OCI-LY7 (cell line): ENCODE measurements at regions not wholly inside any gene's neighbourhood (a gene's known extent, or its start where the extent isn't known, plus 50 kb on each side); places are given as distances from the start of the nearest gene placed in this dataset.

ENCODE experiments used
- BruUV-seq: library from RNA; stranded (reverse); fragments of 400-500 nt; replicated peaks from 2 replicates; lab custom pipeline; 2021; lab: Mats Ljungman, UMichigan
- CTCF ChIA-PET: fragments of 300-600 bp; sonication (Branson Sonifier 250); formaldehyde crosslinking; loops from one replicate; lab custom pipeline; 2022; ENCODE audit warnings: antibody characterized with exemption; ENCODE audit not compliant: unreplicated experiment; lab: Charles Lee
- POLR2A ChIA-PET: fragments of 300-600 bp; sonication (Branson Sonifier 250); formaldehyde crosslinking; loops from one replicate; lab custom pipeline; 2022; ENCODE audit warnings: antibody characterized with exemption; lab: Charles Lee
- DNase-seq: peaks from one replicate; pipeline ENCODE4 v3.0.0-alpha.2; 2015; ENCODE audit warnings: low spot score
- H2AFZ ChIP-seq: fragments of 200-600 bp; sonication (generic), shearing (Covaris generic); 2 replicates; pipeline ENCODE4 v1.6.1; 2014; ENCODE audit warnings: mild to moderate bottlenecking, antibody characterized with exemption, low read length, moderate library complexity
- H3K27ac ChIP-seq: fragments of 200-600 bp; sonication (generic); 2 replicates; pipeline ENCODE4 v1.5.1; 2014; ENCODE audit warnings: mixed run types, low read depth, mild to moderate bottlenecking, moderate library complexity, low read length, inconsistent platforms; ENCODE audit not compliant: poor library complexity, severe bottlenecking
- H3K36me3 ChIP-seq: fragments of 200-600 bp; sonication (generic); 2 replicates; pipeline ENCODE4 v1.6.1; 2014; ENCODE audit warnings: mild to moderate bottlenecking, antibody characterized with exemption, low read length, moderate library complexity, mixed read lengths; ENCODE audit not compliant: insufficient read depth
- H3K4me1 ChIP-seq: fragments of 200-600 bp; sonication (generic); 2 replicates; pipeline ENCODE4 v1.5.1; 2014; ENCODE audit warnings: mild to moderate bottlenecking, low read length; ENCODE audit not compliant: insufficient read depth, poor library complexity, severe bottlenecking
- H3K4me2 ChIP-seq: fragments of 200-600 bp; sonication (generic); 2 replicates; pipeline ENCODE4 v1.6.1; 2014; ENCODE audit warnings: mild to moderate bottlenecking, low read length
- H3K4me3 ChIP-seq: fragments of 200-600 bp; sonication (generic); 2 replicates; pipeline ENCODE4 v1.5.1; 2014; ENCODE audit warnings: mild to moderate bottlenecking, low read depth, low read length; ENCODE audit not compliant: poor library complexity, severe bottlenecking
- H3K79me2 ChIP-seq: fragments of 200-600 bp; sonication (generic); 2 replicates; pipeline ENCODE4 v1.6.1; 2016; ENCODE audit warnings: low read depth, mild to moderate bottlenecking, low read length, moderate library complexity, mixed read lengths; ENCODE audit not compliant: insufficient read depth
- H3K9me2 ChIP-seq: fragments of 200-600 bp; sonication (generic); 2 replicates; pipeline ENCODE4 v1.6.1; 2016; ENCODE audit warnings: mild to moderate bottlenecking, low read length, mixed read lengths; ENCODE audit not compliant: insufficient read depth
- H3K9me3 ChIP-seq: fragments of 200-600 bp; sonication (generic); 2 replicates; pipeline ENCODE4 v1.6.1; 2014; ENCODE audit warnings: mild to moderate bottlenecking, mixed run types, low read length, mixed read lengths
- H4K20me1 ChIP-seq: fragments of 200-600 bp; sonication (generic); 2 replicates; pipeline ENCODE4 v1.6.1; 2014; ENCODE audit warnings: mild to moderate bottlenecking, antibody characterized with exemption, low read length, moderate library complexity, mixed read lengths; ENCODE audit not compliant: insufficient read depth
- EZH2phosphoT487 ChIP-seq: fragments of 200-600 bp; sonication (generic); IDR thresholded peaks from 2 replicates; pipeline ENCODE4 v1.6.1; 2018; ENCODE audit warnings: low read depth, borderline replicate concordance, mild to moderate bottlenecking, mixed run types, antibody characterized with exemption, low read length, moderate library complexity, mixed read lengths
- intact Hi-C: fragments of 100-400 bp; cut with micrococcal nuclease; formaldehyde crosslinking; loops from one replicate; pipeline ENCODE4 v1.10.0; 2022; ENCODE audit not compliant: unreplicated experiment
- TF ChIP-seq, protein P1 (sequence below): fragments of 200-600 bp; sonication (generic); conservative IDR thresholded peaks from 2 replicates; pipeline ENCODE4 v1.5.1; 2014; ENCODE audit warnings: mild to moderate bottlenecking, antibody characterized with exemption, low read length, moderate library complexity, mixed read lengths

DNA sequence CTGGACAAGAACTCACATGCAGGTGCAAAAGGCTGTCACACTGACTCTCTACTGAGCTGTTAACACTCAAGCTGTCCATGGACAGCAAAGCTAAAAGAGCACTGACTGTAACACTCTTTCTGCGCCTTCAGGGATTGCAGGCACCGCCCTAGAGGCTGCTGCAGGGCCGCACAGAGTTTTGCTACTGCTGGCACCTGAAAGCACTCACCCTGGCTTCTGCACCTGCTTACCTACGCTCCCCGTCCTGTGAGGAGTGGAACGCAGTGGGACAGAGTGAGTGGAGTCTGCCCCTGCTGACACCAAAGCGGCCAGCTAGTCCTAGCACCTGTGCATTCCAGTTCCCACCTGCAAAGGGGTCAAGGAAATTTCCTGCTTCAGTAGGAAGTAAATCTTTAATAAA lies 941.3 kb downstream of the DIPK2A start:
- ChIA-PET POLR2A (no interaction called here), CTCF (no interaction called here)
- no peak for TF ChIP-seq EZH2phosphoT487
- TF ChIP-seq, protein P1, sequence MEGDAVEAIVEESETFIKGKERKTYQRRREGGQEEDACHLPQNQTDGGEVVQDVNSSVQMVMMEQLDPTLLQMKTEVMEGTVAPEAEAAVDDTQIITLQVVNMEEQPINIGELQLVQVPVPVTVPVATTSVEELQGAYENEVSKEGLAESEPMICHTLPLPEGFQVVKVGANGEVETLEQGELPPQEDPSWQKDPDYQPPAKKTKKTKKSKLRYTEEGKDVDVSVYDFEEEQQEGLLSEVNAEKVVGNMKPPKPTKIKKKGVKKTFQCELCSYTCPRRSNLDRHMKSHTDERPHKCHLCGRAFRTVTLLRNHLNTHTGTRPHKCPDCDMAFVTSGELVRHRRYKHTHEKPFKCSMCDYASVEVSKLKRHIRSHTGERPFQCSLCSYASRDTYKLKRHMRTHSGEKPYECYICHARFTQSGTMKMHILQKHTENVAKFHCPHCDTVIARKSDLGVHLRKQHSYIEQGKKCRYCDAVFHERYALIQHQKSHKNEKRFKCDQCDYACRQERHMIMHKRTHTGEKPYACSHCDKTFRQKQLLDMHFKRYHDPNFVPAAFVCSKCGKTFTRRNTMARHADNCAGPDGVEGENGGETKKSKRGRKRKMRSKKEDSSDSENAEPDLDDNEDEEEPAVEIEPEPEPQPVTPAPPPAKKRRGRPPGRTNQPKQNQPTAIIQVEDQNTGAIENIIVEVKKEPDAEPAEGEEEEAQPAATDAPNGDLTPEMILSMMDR = no peak
- BruUV-seq = no TSS peak
- Histone ChIP-seq H3K27ac (no peak overlapping the region), H2AFZ (no peak overlapping the region), H3K4me2 (no peak overlapping the region), H3K4me3 (no peak overlapping the region), H3K9me2 (no peaks in the 10 kb centered on the region), H3K79me2 (no peaks in the 10 kb centered on the region), H3K9me3 (no peaks in the 10 kb centered on the region), H3K4me1 (no peaks in the 10 kb centered on the region), H4K20me1 (no peaks in the 10 kb centered on the region), H3K36me3 (no peaks in the 10 kb centered on the region)
- DNase-seq = no peak
- intact Hi-C loops = no loop called here

DNA sequence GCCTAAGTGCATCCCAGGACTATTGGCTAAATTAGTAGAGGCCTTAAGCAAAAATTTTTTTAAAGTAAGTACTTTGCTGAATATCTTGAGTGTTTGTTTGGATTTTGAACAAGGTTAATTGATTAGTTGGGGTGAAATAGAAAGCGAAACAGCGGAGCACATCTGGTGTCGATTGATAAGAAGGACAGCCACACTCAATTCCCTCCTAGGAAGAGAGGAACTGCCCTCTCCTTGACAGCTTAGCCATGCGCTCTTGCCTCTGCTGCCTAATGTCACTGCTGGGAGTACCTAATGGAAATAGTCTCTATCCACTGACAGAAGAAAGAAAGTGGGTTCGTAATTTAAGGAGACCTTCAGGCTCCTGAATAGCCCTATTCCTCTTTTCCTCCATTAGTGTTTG lies 943.6 kb downstream of the DIPK2A start:
- Histone ChIP-seq H3K4me3 (no peak overlapping the region), H3K9me3 (no peaks in the 10 kb centered on the region), H3K9me2 (no peaks in the 10 kb centered on the region), H2AFZ (no peak overlapping the region), H3K27ac (no peak overlapping the region), H3K4me1 (no peaks in the 10 kb centered on the region), H3K36me3 (no peaks in the 10 kb centered on the region), H3K4me2 (no peak overlapping the region), H4K20me1 (no peaks in the 10 kb centered on the region), H3K79me2 (no peaks in the 10 kb centered on the region)
- intact Hi-C loops = no loop called here
- DNase-seq = no peak
- TF ChIP-seq, protein P1 = no peak
- no peak for TF ChIP-seq EZH2phosphoT487
- no TSS peak for BruUV-seq
- POLR2A ChIA-PET = no interaction called here
- CTCF ChIA-PET = no interaction called here

DNA sequence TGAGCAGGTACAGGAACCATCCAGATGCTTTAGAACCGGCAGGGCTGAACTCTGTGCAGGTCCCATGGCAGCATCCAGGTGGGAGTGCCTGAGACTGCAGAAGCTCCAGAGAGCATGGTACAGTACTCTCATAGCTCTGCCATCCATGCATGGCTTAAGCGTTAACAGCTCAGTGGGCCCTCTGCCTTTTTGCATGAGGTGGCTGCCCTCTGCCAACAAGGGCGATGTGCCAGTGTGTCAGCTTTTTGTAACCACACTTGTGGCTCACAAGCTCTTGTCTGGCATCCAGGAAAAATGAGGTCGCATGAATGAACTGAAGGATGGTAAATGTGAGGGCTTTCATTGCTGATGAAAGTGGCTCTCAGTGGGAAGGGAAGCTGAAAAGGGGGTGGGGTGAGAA lies 950.1 kb downstream of the DIPK2A start:
- Histone ChIP-seq H2AFZ (no peak overlapping the region), H3K4me1 (no peaks in the 10 kb centered on the region), H3K4me3 (no peak overlapping the region), H4K20me1 (no peaks in the 10 kb centered on the region), H3K9me2 (no peaks in the 10 kb centered on the region), H3K79me2 (no peaks in the 10 kb centered on the region), H3K36me3 (no peaks in the 10 kb centered on the region), H3K4me2 (no peak overlapping the region), H3K27ac (no peak overlapping the region), H3K9me3 (no peaks in the 10 kb centered on the region)
- DNase-seq = no peak
- no TSS peak for BruUV-seq
- intact Hi-C loops = no loop called here
- TF ChIP-seq, protein P1 = no peak
- TF ChIP-seq EZH2phosphoT487 = no peak
- ChIA-PET POLR2A (interaction anchor here (0.6 kb wide), 1 partner anchor 945 kb away, joined by 3 read pairs; no protein-coding TSS in a partner anchor), CTCF (no interaction called here)
